ENCODE measurements at regions not wholly inside any gene's neighbourhood (a gene's known extent, or its start where the extent isn't known, plus 50 kb on each side); places are given as distances from the start of the nearest gene placed in this dataset.
A peak's percentile ranks its signal among the peaks of the same experiment; 100 is the strongest.

- H3K4me1 Mint-ChIP-seq, result peaks cover 10% of the 10 kb centered on the region in 2 donors
- H3K4me3 Mint-ChIP-seq, result no peak overlapping the region
- DNase-seq (no peak), ATAC-seq (replicated peaks) (no peak)
- no peaks in the 10 kb centered on the region for H3K9me3 Mint-ChIP-seq
- no peak overlapping the region for H3K27ac Mint-ChIP-seq
- H3K36me3 Mint-ChIP-seq, result peaks cover 0 to 2% of the 10 kb centered on the region in 2 donors
- peaks cover 24 to 25% of the 10 kb centered on the region in 2 donors for H3K27me3 Mint-ChIP-seq
These were observed 57.6 kb upstream of the ADRA2C start for GRCh38 chr4:3708611-3709010.

GRCh38 chr4:3708103-3708510 is 58.1 kb upstream of the ADRA2C start:
- no peak overlapping the region for H3K27ac Mint-ChIP-seq
- DNase-seq (peak; percentile 10), ATAC-seq (replicated peaks) (peak; percentile 72 to 76)
- peaks cover 0 to 2% of the 10 kb centered on the region in 2 donors for H3K36me3 Mint-ChIP-seq
- H3K9me3 Mint-ChIP-seq, result no peaks in the 10 kb centered on the region
- peaks cover 29 to 30% of the 10 kb centered on the region in 2 donors for H3K27me3 Mint-ChIP-seq
- peaks cover 10% of the 10 kb centered on the region in 2 donors for H3K4me1 Mint-ChIP-seq
- no peak overlapping the region for H3K4me3 Mint-ChIP-seq

GRCh38 chr4:3707423-3708102 is 58.6 kb upstream of the ADRA2C start:
- H3K27me3 Mint-ChIP-seq, result peaks cover 30 to 32% of the 10 kb centered on the region in 2 donors
- H3K9me3 Mint-ChIP-seq, result no peaks in the 10 kb centered on the region
- no peak for ATAC-seq (replicated peaks)
- no peak overlapping the region for H3K27ac Mint-ChIP-seq
- peaks cover 10% of the 10 kb centered on the region in 2 donors for H3K4me1 Mint-ChIP-seq
- no peak overlapping the region for H3K4me3 Mint-ChIP-seq
- peaks cover 0 to 2% of the 10 kb centered on the region in 2 donors for H3K36me3 Mint-ChIP-seq
- DNase-seq, result no peak

- Mint-ChIP-seq H3K27ac (no peak overlapping the region), H3K9me3 (no peaks in the 10 kb centered on the region), H3K4me3 (no peak overlapping the region), H3K36me3 (peaks cover 0 to 2% of the 10 kb centered on the region in 2 donors), H3K27me3 (peaks cover 35 to 39% of the 10 kb centered on the region in 2 donors), H3K4me1 (peaks cover 10% of the 10 kb centered on the region in 2 donors)
- ATAC-seq (replicated peaks), result no peak
- no peak for DNase-seq
These were observed 59.4 kb upstream of the ADRA2C start for GRCh38 chr4:3706565-3707422.

GRCh38 chr4:3706111-3706511 is 60.1 kb upstream of the ADRA2C start:
- no peak for ATAC-seq (replicated peaks)
- DNase-seq, result no peak
- no peak overlapping the region for H3K4me3 Mint-ChIP-seq
- no peak overlapping the region for H3K27ac Mint-ChIP-seq
- H3K27me3 Mint-ChIP-seq, result peaks cover 35 to 39% of the 10 kb centered on the region in 2 donors
- H3K9me3 Mint-ChIP-seq, result no peaks in the 10 kb centered on the region
- H3K36me3 Mint-ChIP-seq, result peaks cover 0 to 2% of the 10 kb centered on the region in 2 donors
- H3K4me1 Mint-ChIP-seq, result peaks cover 10% of the 10 kb centered on the region in 2 donors

GRCh38 chr4:3705236-3705987 is 60.8 kb upstream of the ADRA2C start:
- no peak for DNase-seq
- Mint-ChIP-seq H3K27ac (no peak overlapping the region), H3K4me3 (no peak overlapping the region), H3K27me3 (peaks cover 38 to 44% of the 10 kb centered on the region in 2 donors), H3K36me3 (peaks cover 0 to 2% of the 10 kb centered on the region in 2 donors), H3K9me3 (no peaks in the 10 kb centered on the region), H3K4me1 (peaks cover 10% of the 10 kb centered on the region in 2 donors)
- no peak for ATAC-seq (replicated peaks)

GRCh38 chr4:3704669-3705068 is 61.5 kb upstream of the ADRA2C start:
- Mint-ChIP-seq H3K4me3 (no peak overlapping the region), H3K27me3 (peaks cover 44 to 51% of the 10 kb centered on the region in 2 donors), H3K36me3 (peaks cover 0 to 2% of the 10 kb centered on the region in 2 donors), H3K4me1 (peaks cover 10% of the 10 kb centered on the region in 2 donors), H3K27ac (no peak overlapping the region), H3K9me3 (no peaks in the 10 kb centered on the region)
- no peak for ATAC-seq (replicated peaks)
- DNase-seq, result no peak

- H3K9me3 Mint-ChIP-seq, result no peaks in the 10 kb centered on the region
- H3K36me3 Mint-ChIP-seq, result peaks cover 0 to 2% of the 10 kb centered on the region in 2 donors
- peaks cover 42 to 57% of the 10 kb centered on the region in 2 donors for H3K27me3 Mint-ChIP-seq
- no peak overlapping the region for H3K27ac Mint-ChIP-seq
- H3K4me1 Mint-ChIP-seq, result peaks cover 10% of the 10 kb centered on the region in 2 donors
- ATAC-seq (replicated peaks) (no peak), DNase-seq (no peak)
- no peak overlapping the region for H3K4me3 Mint-ChIP-seq
These were observed 62.3 kb upstream of the ADRA2C start for GRCh38 chr4:3703677-3704521.

- no peak for ATAC-seq (replicated peaks)
- Mint-ChIP-seq H3K4me3 (no peak overlapping the region), H3K27me3 (peaks cover 47 to 63% of the 10 kb centered on the region in 2 donors), H3K4me1 (peaks cover 7 to 8% of the 10 kb centered on the region in 2 donors), H3K36me3 (peaks cover 0 to 2% of the 10 kb centered on the region in 2 donors), H3K9me3 (no peaks in the 10 kb centered on the region), H3K27ac (no peak overlapping the region)
- no peak for DNase-seq
These were observed 62.9 kb upstream of the ADRA2C start for GRCh38 chr4:3703343-3703676.

GRCh38 chr4:3702561-3703221 is 63.5 kb upstream of the ADRA2C start:
- ATAC-seq (replicated peaks) (no peak), DNase-seq (no peak)
- Mint-ChIP-seq H3K4me3 (no peak overlapping the region), H3K4me1 (peaks cover 1 to 3% of the 10 kb centered on the region in 2 donors), H3K27me3 (peaks cover 47 to 63% of the 10 kb centered on the region in 2 donors), H3K9me3 (no peaks in the 10 kb centered on the region), H3K36me3 (peaks cover 0 to 2% of the 10 kb centered on the region in 2 donors), H3K27ac (no peak overlapping the region)

GRCh38 chr4:3701736-3702560 is 64.2 kb upstream of the ADRA2C start:
- Mint-ChIP-seq H3K27me3 (peaks cover 49 to 58% of the 10 kb centered on the region in 2 donors), H3K9me3 (peaks cover 6 to 7% of the 10 kb centered on the region in 2 donors), H3K4me1 (no peaks in the 10 kb centered on the region), H3K4me3 (no peak overlapping the region), H3K27ac (no peak overlapping the region), H3K36me3 (peaks cover 3 to 5% of the 10 kb centered on the region in 2 donors)
- no peak for DNase-seq
- ATAC-seq (replicated peaks), result no peak

GRCh38 chr4:3701271-3701734 is 64.9 kb upstream of the ADRA2C start:
- Mint-ChIP-seq H3K9me3 (peaks cover 9 to 11% of the 10 kb centered on the region in 2 donors), H3K4me3 (no peak overlapping the region), H3K27me3 (peaks cover 54 to 60% of the 10 kb centered on the region in 2 donors), H3K36me3 (peaks cover 5 to 6% of the 10 kb centered on the region in 2 donors), H3K27ac (no peak overlapping the region), H3K4me1 (no peaks in the 10 kb centered on the region)
- ATAC-seq (replicated peaks), result no peak
- no peak for DNase-seq

Data from stimulated activated naive B cell treated with anti-CD40 and anti-IgM and Interleukin-4, amounts not matched to agents 10 μg/mL and 1 μg/mL and 100 μg/mL, for 72 hours (primary cell).